ENCODE measurements at regions not wholly inside any gene's neighbourhood (a gene's known extent, or its start where the extent isn't known, plus 50 kb on each side); places are given as distances from the start of the nearest gene placed in this dataset.
"Not testable (repeated sequence)": the region's sequence is repeated elsewhere in the genome, so short reads cannot be mapped to it uniquely, and the experiment has no call there.

- POLR2A ChIA-PET (ENCODE audit: partially characterized antibody), result no interaction called here
Measured at GRCh38 chr3:193962986-193963685, 172.8 kb upstream of the HES1 start.

DNA sequence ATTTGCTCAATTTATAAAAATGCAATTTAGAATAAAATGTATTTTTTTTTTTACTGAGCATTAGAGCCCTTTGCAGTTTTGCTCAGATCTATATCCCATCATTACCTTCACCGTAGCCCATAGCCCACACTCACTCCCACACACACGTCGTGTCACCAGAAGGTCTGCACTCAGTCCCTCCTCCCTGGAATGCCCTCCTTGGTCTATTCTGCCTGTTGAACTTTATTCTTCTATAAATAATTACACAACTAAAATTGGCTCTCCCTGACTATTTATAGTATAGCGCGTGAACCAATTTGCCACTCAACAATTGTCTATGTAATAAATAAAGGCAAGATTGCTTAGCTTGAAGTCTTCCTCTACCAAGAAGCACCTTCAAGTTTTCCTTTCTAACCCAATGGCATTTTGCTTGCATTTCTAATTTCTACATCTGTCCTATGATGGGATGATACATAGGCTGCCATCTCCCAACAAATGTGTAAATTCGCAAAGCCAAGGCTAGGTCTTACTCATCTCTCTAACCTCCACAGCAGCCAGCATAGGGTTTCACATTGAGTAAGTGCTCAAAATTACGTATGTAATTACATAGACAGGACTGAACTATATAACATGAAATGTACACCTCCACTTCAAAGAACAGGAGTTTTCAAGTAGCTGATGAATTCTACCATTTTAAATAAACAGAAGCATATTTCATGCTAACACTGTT, 172.0 kb upstream of the HES1 start:
- Histone ChIP-seq H3K27me3 (ENCODE audit: insufficient read depth, low read length) (no peaks in the 10 kb centered on the region), H3K4me1 (ENCODE audit: insufficient read depth, low read length) (no peaks in the 10 kb centered on the region), H3K4me3 (ENCODE audit: low read length in 2 of 2) (no peak overlapping the region), H3K9me3 (ENCODE audit: control insufficient read depth in 1 of 2, low read length in 2 of 2) (no peaks in the 10 kb centered on the region), H3K36me3 (ENCODE audit: insufficient read depth, low read length) (no peaks in the 10 kb centered on the region), H3K27ac (ENCODE audit: low read depth, low read length) (no peak overlapping the region)
- no peaks in the 10 kb centered on the region for H3K4me1 Mint-ChIP-seq
- no peak overlapping the region for H3K4me3 Mint-ChIP-seq
- H3K27me3 Mint-ChIP-seq, result peaks cover 33 to 44% of the 10 kb centered on the region in 2 donors
- H3K9me3 Mint-ChIP-seq, result peaks cover 0 to 4% (median 0%) of the 10 kb centered on the region in 8 donors
- no peak overlapping the region for H3K27ac Mint-ChIP-seq
- POLR2A ChIA-PET (ENCODE audit: partially characterized antibody), result no interaction called here
- CTCF ChIA-PET (ENCODE audit: partially characterized antibody), result no interaction called here
- intact Hi-C loops (cut with micrococcal nuclease), result no loop called here
- DNase-seq, result no peak
- H3K36me3 Mint-ChIP-seq, result no peaks in the 10 kb centered on the region

More at GRCh38 chr3:193962986-193963685, 172.8 kb upstream of the HES1 start:
- H3K4me1 Mint-ChIP-seq, result no peaks in the 10 kb centered on the region
- H3K27ac Mint-ChIP-seq, result no peak overlapping the region
- intact Hi-C loops (cut with micrococcal nuclease), result no loop called here
- Histone ChIP-seq H3K27ac (ENCODE audit: low read depth, low read length) (no peak overlapping the region), H3K4me1 (ENCODE audit: insufficient read depth, low read length) (no peaks in the 10 kb centered on the region), H3K9me3 (ENCODE audit: control insufficient read depth in 1 of 2, low read length in 2 of 2) (no peaks in the 10 kb centered on the region), H3K27me3 (ENCODE audit: insufficient read depth, low read length) (no peaks in the 10 kb centered on the region), H3K36me3 (ENCODE audit: insufficient read depth, low read length) (no peaks in the 10 kb centered on the region), H3K4me3 (ENCODE audit: low read length in 2 of 2) (no peak overlapping the region)
- H3K4me3 Mint-ChIP-seq, result no peak overlapping the region
- CTCF ChIA-PET (ENCODE audit: partially characterized antibody), result interaction anchor here (0.5 kb wide), 1 partner anchor 78 kb away, joined by 4 read pairs; no protein-coding TSS in a partner anchor
- H3K9me3 Mint-ChIP-seq, result peaks cover 0 to 4% (median 0%) of the 10 kb centered on the region in 8 donors
- H3K27me3 Mint-ChIP-seq, result peaks cover 35 to 41% of the 10 kb centered on the region in 2 donors
- H3K36me3 Mint-ChIP-seq, result no peaks in the 10 kb centered on the region
- no peak for DNase-seq

- Mint-ChIP-seq H3K4me1 (no peaks in the 10 kb centered on the region), H3K4me3 (no peak overlapping the region), H3K9me3 (peaks cover 0 to 3% (median 0%) of the 10 kb centered on the region in 8 donors), H3K27me3 (peaks cover 30 to 42% of the 10 kb centered on the region in 2 donors), H3K36me3 (no peaks in the 10 kb centered on the region), H3K27ac (no peak overlapping the region)
- DNase-seq, result no peak
- H3K4me3 ChIP-seq (ENCODE audit: low read length in 2 of 2), result no peak overlapping the region
- no peak overlapping the region for H3K27ac ChIP-seq (ENCODE audit: low read depth, low read length)
- intact Hi-C loops (cut with micrococcal nuclease), result no loop called here
- CTCF ChIA-PET (ENCODE audit: partially characterized antibody), result no interaction called here
- no peaks in the 10 kb centered on the region for H3K27me3 ChIP-seq (ENCODE audit: insufficient read depth, low read length)
- H3K9me3 ChIP-seq (ENCODE audit: control insufficient read depth in 1 of 2, low read length in 2 of 2), result no peaks in the 10 kb centered on the region
- no peaks in the 10 kb centered on the region for H3K36me3 ChIP-seq (ENCODE audit: insufficient read depth, low read length)
- POLR2A ChIA-PET (ENCODE audit: partially characterized antibody), result no interaction called here
- H3K4me1 ChIP-seq (ENCODE audit: insufficient read depth, low read length), result no peaks in the 10 kb centered on the region
Measured at GRCh38 chr3:193964517-193964880, 171.4 kb upstream of the HES1 start.

- H3K27me3 Mint-ChIP-seq, result peaks cover 15 to 29% of the 10 kb centered on the region in 2 donors
- Histone ChIP-seq H3K27me3 (ENCODE audit: insufficient read depth, low read length) (no peaks in the 10 kb centered on the region), H3K4me1 (ENCODE audit: insufficient read depth, low read length) (no peaks in the 10 kb centered on the region), H3K9me3 (ENCODE audit: control insufficient read depth in 1 of 2, low read length in 2 of 2) (no peaks in the 10 kb centered on the region), H3K27ac (ENCODE audit: low read depth, low read length) (no peak overlapping the region), H3K4me3 (ENCODE audit: low read length in 2 of 2) (no peak overlapping the region), H3K36me3 (ENCODE audit: insufficient read depth, low read length) (no peaks in the 10 kb centered on the region)
- H3K27ac Mint-ChIP-seq, result no peak overlapping the region
- H3K9me3 Mint-ChIP-seq, result no peaks in the 10 kb centered on the region
- H3K4me3 Mint-ChIP-seq, result no peak overlapping the region
- no peak for DNase-seq
- no peaks in the 10 kb centered on the region for H3K36me3 Mint-ChIP-seq
- intact Hi-C loops (cut with micrococcal nuclease), result no loop called here
- POLR2A ChIA-PET (ENCODE audit: partially characterized antibody), result no interaction called here
- CTCF ChIA-PET (ENCODE audit: partially characterized antibody), result interaction anchor here (1.3 kb wide), 1 partner anchor 348 kb away, joined by 3 read pairs; no protein-coding TSS in a partner anchor
- H3K4me1 Mint-ChIP-seq, result peaks cover 0 to 8% (median 4%) of the 10 kb centered on the region in 4 donors
Measured at GRCh38 chr3:193968380-193968974, 167.5 kb upstream of the HES1 start.

GRCh38 chr3:193970131-193970772, 165.7 kb upstream of the HES1 start:
- H3K4me1 Mint-ChIP-seq; H3K4me3 Mint-ChIP-seq; H3K27me3 ChIP-seq (ENCODE audit: insufficient read depth, low read length); H3K36me3 ChIP-seq (ENCODE audit: insufficient read depth, low read length); POLR2A ChIA-PET (ENCODE audit: partially characterized antibody); H3K36me3 Mint-ChIP-seq; H3K9me3 Mint-ChIP-seq; H3K27ac ChIP-seq (ENCODE audit: low read depth, low read length); H3K4me1 ChIP-seq (ENCODE audit: insufficient read depth, low read length); H3K27ac Mint-ChIP-seq; H3K4me3 ChIP-seq (ENCODE audit: low read length in 2 of 2); H3K9me3 ChIP-seq (ENCODE audit: control insufficient read depth in 1 of 2, low read length in 2 of 2); intact Hi-C loops (cut with micrococcal nuclease): not testable (repeated sequence)
- CTCF ChIA-PET (ENCODE audit: partially characterized antibody), result interaction anchor here (0.5 to 1.6 kb wide), 5 partner anchors 9 to 346 kb away, joined by 3 to 5 read pairs (median 3); no protein-coding TSS in a partner anchor
- DNase-seq, result peak in 2 of 5 donors; percentile 2 to 12
- H3K27me3 Mint-ChIP-seq, result peaks cover 6 to 25% of the 10 kb centered on the region in 2 donors

GRCh38 chr3:193970773-193971206, 165.2 kb upstream of the HES1 start:
- H3K4me3 Mint-ChIP-seq, result peak overlapping the region in 2 of 8 donors; percentile 11 to 47
- intact Hi-C loops (cut with micrococcal nuclease), result no loop called here
- Histone ChIP-seq H3K9me3 (ENCODE audit: control insufficient read depth in 1 of 2, low read length in 2 of 2) (no peaks in the 10 kb centered on the region), H3K27ac (ENCODE audit: low read depth, low read length) (no peak overlapping the region), H3K4me1 (ENCODE audit: insufficient read depth, low read length) (no peaks in the 10 kb centered on the region), H3K4me3 (ENCODE audit: low read length in 2 of 2) (no peak overlapping the region), H3K27me3 (ENCODE audit: insufficient read depth, low read length) (no peaks in the 10 kb centered on the region), H3K36me3 (ENCODE audit: insufficient read depth, low read length) (no peaks in the 10 kb centered on the region)
- no peaks in the 10 kb centered on the region for H3K36me3 Mint-ChIP-seq
- H3K27me3 Mint-ChIP-seq, result peaks cover 6 to 25% of the 10 kb centered on the region in 2 donors
- POLR2A ChIA-PET (ENCODE audit: partially characterized antibody), result no interaction called here
- H3K27ac Mint-ChIP-seq, result no peak overlapping the region
- peaks cover 0 to 8% (median 4%) of the 10 kb centered on the region in 4 donors for H3K4me1 Mint-ChIP-seq
- no peak for DNase-seq
- CTCF ChIA-PET (ENCODE audit: partially characterized antibody), result interaction anchor here (0.5 to 1.6 kb wide), 3 partner anchors 9 to 67 kb away, joined by 3 to 5 read pairs (median 3); no protein-coding TSS in a partner anchor
- no peaks in the 10 kb centered on the region for H3K9me3 Mint-ChIP-seq

- intact Hi-C loops (cut with micrococcal nuclease), result no loop called here
- Histone ChIP-seq H3K27me3 (ENCODE audit: insufficient read depth, low read length) (no peaks in the 10 kb centered on the region), H3K9me3 (ENCODE audit: control insufficient read depth in 1 of 2, low read length in 2 of 2) (no peaks in the 10 kb centered on the region), H3K27ac (ENCODE audit: low read depth, low read length) (no peak overlapping the region), H3K4me3 (ENCODE audit: low read length in 2 of 2) (no peak overlapping the region), H3K4me1 (ENCODE audit: insufficient read depth, low read length) (no peaks in the 10 kb centered on the region), H3K36me3 (ENCODE audit: insufficient read depth, low read length) (no peaks in the 10 kb centered on the region)
- no peaks in the 10 kb centered on the region for H3K9me3 Mint-ChIP-seq
- H3K36me3 Mint-ChIP-seq, result no peaks in the 10 kb centered on the region
- no peak overlapping the region for H3K27ac Mint-ChIP-seq
- no peak for DNase-seq
- ChIA-PET CTCF (ENCODE audit: partially characterized antibody) (interaction anchor here (1.6 kb wide), 1 partner anchor 67 kb away, joined by 3 read pairs; no protein-coding TSS in a partner anchor), POLR2A (ENCODE audit: partially characterized antibody) (no interaction called here)
- H3K27me3 Mint-ChIP-seq, result peaks cover 6 to 25% of the 10 kb centered on the region in 2 donors
- H3K4me3 Mint-ChIP-seq, result peak overlapping the region in 2 of 8 donors; percentile 11 to 47
- H3K4me1 Mint-ChIP-seq, result peaks cover 0 to 8% (median 4%) of the 10 kb centered on the region in 4 donors
Measured at GRCh38 chr3:193971261-193971751, 164.6 kb upstream of the HES1 start.

Measured in CD4-positive, alpha-beta memory T cell (primary cell).